Stomach (tissue), 4 donors: ENCODE measurements at regions not wholly inside any gene's neighbourhood (a gene's known extent, or its start where the extent isn't known, plus 50 kb on each side); places are given as distances from the start of the nearest gene placed in this dataset.

Experiments used
- CTCF ChIP-seq, 7 experiments: fragments of 450-650 bp in 4 of 7; fragments of 200-600 bp in 3 of 7; sonication (generic) in 3 of 7; IDR thresholded peaks; one replicate each; pipeline ENCODE4 v1.5.1; 2016 to 2019; ENCODE audit warnings: antibody characterized with exemption in 7 of 7, control low read depth in 2 of 7, mild to moderate bottlenecking in 1 of 7
- POLR2A ChIP-seq, 4 donors: fragments of 450-650 bp; IDR thresholded peaks; one replicate each; pipeline ENCODE4 v1.6.1; 2016; ENCODE audit warnings: antibody characterized with exemption in 4 of 4, control low read depth in 2 of 4, mild to moderate bottlenecking in 1 of 4, moderate library complexity in 1 of 4

- TF ChIP-seq CTCF (IDR thresholded peaks at IDR 0.05): no peak
- TF ChIP-seq POLR2A (IDR thresholded peaks at IDR 0.05): no peak
Observed at GRCh38 chr5:100119903-100120302, 415.3 kb upstream of the FAM174A start.
